K562 (cell line): ENCODE measurements at regions not wholly inside any gene's neighbourhood (a gene's known extent, or its start where the extent isn't known, plus 50 kb on each side); places are given as distances from the start of the nearest gene placed in this dataset.

Experiments
- ATAC-seq: fragments of 200-7000 bp; cut with Tn5 transposase; 3 replicates; pipeline ENCODE4 v1.9.1; 2020; ENCODE audit warnings: moderate library complexity
- BruUV-seq: library from RNA; stranded (reverse); fragments of 400-500 nt; replicated peaks from 2 replicates; lab custom pipeline; 2021; lab: Mats Ljungman, UMichigan
- CTCF ChIA-PET: fragments of 300-600 bp; formaldehyde crosslinking; extraction: SDS; loops from one replicate; lab custom pipeline; 2021; ENCODE audit warnings: low intra/inter-chr PET ratio; lab: Yijun Ruan, JAX
- POLR2A ChIA-PET: fragments of 300-600, 350-650 bp; sonication (Branson Sonifier 250); formaldehyde crosslinking; extraction: SDS; loops from one replicate; lab custom pipeline; 2021; ENCODE audit warnings: antibody characterized with exemption, inconsistent platforms; lab: Yijun Ruan, JAX
- DNase-seq, 4 experiments: peaks; one replicate each; pipeline versions ENCODE4 v3.0.0 to v3.0.0-alpha.2; 2011 to 2018; ENCODE audit warnings: low spot score in 3 of 4, mixed read lengths in 3 of 4; ENCODE audit errors: extremely low read depth in 1 of 4
- FAIRE-seq: peaks from 2 replicates; lab custom pipeline; 2011; peaks lifted over from hg19 to GRCh38; lab: Jason Lieb, UNC
- H2AFZ ChIP-seq: 2 replicates; pipeline ENCODE4 v1.6.0; 2011; ENCODE audit warnings: low read depth, low read length, control low read depth, inconsistent platforms
- H3K27ac ChIP-seq: fragments of 200-600 bp; 3 replicates; pipeline ENCODE4 v1.8.0; 2011; ENCODE audit warnings: low read depth, mild to moderate bottlenecking, control low read depth, inconsistent platforms, low read length, moderate library complexity, mixed read lengths; ENCODE audit errors: extremely low read depth
- H3K27me3 ChIP-seq, 2 experiments: fragments of 300-600 bp in 1 of 2; 2 replicates in 1 of 2; 3 replicates in 1 of 2; pipeline versions ENCODE4 v1.6.0 to v1.8.0; 2011; ENCODE audit warnings: inconsistent platforms in 2 of 2, low read length in 2 of 2, mild to moderate bottlenecking in 1 of 2, mixed read lengths in 1 of 2, moderate library complexity in 1 of 2; ENCODE audit not compliant: control insufficient read depth in 2 of 2, insufficient read depth in 2 of 2
- H3K36me3 ChIP-seq: fragments of 300-600 bp; 3 replicates; pipeline ENCODE4 v1.8.0; 2011; ENCODE audit warnings: mild to moderate bottlenecking, low read length, inconsistent platforms; ENCODE audit not compliant: control insufficient read depth, insufficient read depth
- H3K4me1 ChIP-seq, 2 experiments: fragments of 200-600 bp in 1 of 2; replicated peaks in 1 of 2; 2 replicates in 1 of 2; 3 replicates in 1 of 2; pipeline versions ENCODE4 v1.5.1 to v1.8.0; 2011; ENCODE audit warnings: inconsistent platforms in 2 of 2, low read length in 2 of 2, mild to moderate bottlenecking in 1 of 2, mixed read lengths in 1 of 2, moderate library complexity in 1 of 2; ENCODE audit not compliant: control insufficient read depth in 2 of 2, insufficient read depth in 2 of 2
- H3K4me2 ChIP-seq: 2 replicates; pipeline ENCODE4 v1.6.1; 2011; ENCODE audit warnings: low read length, control low read depth, inconsistent platforms, mixed read lengths; ENCODE audit not compliant: insufficient read depth
- H3K4me3 ChIP-seq: fragments of 200-600 bp; sonication (generic), shearing (Covaris generic); 2 replicates; pipeline ENCODE4 v1.5.1; 2016; ENCODE audit warnings: control low read depth, inconsistent platforms
- H3K79me2 ChIP-seq: fragments of 200-600 bp; 3 replicates; pipeline ENCODE4 v1.8.0; 2011; ENCODE audit warnings: low read length, inconsistent platforms; ENCODE audit not compliant: control insufficient read depth, insufficient read depth
- H3K9ac ChIP-seq, 2 experiments: 2 replicates each; pipeline versions ENCODE4 v1.6.0 to v1.6.1; 2011; ENCODE audit warnings: low read depth in 2 of 2, low read length in 2 of 2, control low read depth in 1 of 2, inconsistent platforms in 1 of 2, mild to moderate bottlenecking in 1 of 2, mixed read lengths in 1 of 2; ENCODE audit not compliant: insufficient read depth in 1 of 2
- H3K9me1 ChIP-seq: one replicate; pipeline ENCODE4 v1.6.0; 2011; ENCODE audit warnings: inconsistent platforms, mild to moderate bottlenecking, low read length, moderate library complexity; ENCODE audit not compliant: control insufficient read depth, insufficient read depth
- H3K9me3 ChIP-seq: replicated peaks from 2 replicates; pipeline ENCODE4 v1.5.1; 2011; ENCODE audit warnings: low read depth, low read length, inconsistent platforms; ENCODE audit not compliant: control insufficient read depth, insufficient read depth
- H4K20me1 ChIP-seq: replicated peaks from 2 replicates; pipeline ENCODE4 v1.6.1; 2011; ENCODE audit warnings: low read length, inconsistent platforms, mixed read lengths; ENCODE audit not compliant: control insufficient read depth, insufficient read depth
- GABPA ChIP-seq: fragments of 200-800 bp; sonication (Bioruptor generic); conservative IDR thresholded peaks from 2 replicates; pipeline ENCODE4 v1.6.1; 2016; ENCODE audit warnings: low read depth, missing genetic modification characterization, missing compliant biosample characterization
- HNRNPUL1 ChIP-seq: fragments of 200-400 bp; formaldehyde crosslinking; IDR thresholded peaks from 2 replicates; pipeline ENCODE4 v1.6.1; 2017; ENCODE audit warnings: low read length
- NEUROD1 ChIP-seq: fragments of 150-350 bp; IDR thresholded peaks from 2 replicates; pipeline ENCODE4 v1.6.1; 2014; ENCODE audit warnings: borderline replicate concordance, low read length, low read depth; ENCODE audit not compliant: partially characterized antibody
- NKRF ChIP-seq: fragments of 450-650 bp; IDR thresholded peaks from 2 replicates; pipeline ENCODE4 v1.6.1; 2016; ENCODE audit warnings: borderline replicate concordance
- TARDBP ChIP-seq: fragments of 450-650 bp; IDR thresholded peaks from 2 replicates; pipeline ENCODE4 v1.6.1; 2016
- ZBED1 ChIP-seq: IDR thresholded peaks from 2 replicates; pipeline ENCODE4 v1.6.1; 2014
- ZBTB40 ChIP-seq, 2 experiments: fragments of 450-650 bp in 1 of 2; sonication (generic) in 1 of 2; formaldehyde crosslinking in 1 of 2; IDR thresholded peaks; 2 replicates each; pipeline versions ENCODE4 v1.7.1 to v1.9.0; 2016 to 2022; ENCODE audit warnings: inconsistent platforms in 1 of 2, mild to moderate bottlenecking in 1 of 2, missing genetic modification reagents in 1 of 2
- whole genome bisulfite sequencing: fragments of 100-300 bp; shearing (Covaris generic); methylation state at CpG from one replicate; pipeline ENCODE4 v1.1.6; 2016; ENCODE audit warnings: low coverage, mixed read lengths; ENCODE audit not compliant: insufficient coverage; ENCODE audit errors: missing lambda C conversion rate; 5-methylcytosine and 5-hydroxymethylcytosine counted together
- in situ Hi-C: fragments of 300-500 bp; cut with MboI; formaldehyde crosslinking; loops from 4 replicates; pipeline ENCODE4 v1.15.0; 2018; ENCODE audit warnings: inconsistent platforms, mixed read lengths
- intact Hi-C: fragments of 100-400 bp; cut with micrococcal nuclease; formaldehyde crosslinking; loops from 2 replicates; pipeline ENCODE4 v1.14.2; 2022

- TF ChIP-seq NKRF (no peak), TARDBP (no peak), NEUROD1 (no peak), GABPA (tag) (no peak), HNRNPUL1 (no peak)
These were observed 831.8 kb upstream of the SEL1L start (continued) for GRCh38 chr14:82365471-82365870.

GRCh38 chr14:82366803-82367202 lies 833.1 kb upstream of the SEL1L start:
- H3K79me2 ChIP-seq = no peaks in the 10 kb centered on the region
- TF ChIP-seq ZBED1 = no peak
- TF ChIP-seq ZBTB40 (IDR thresholded peaks at IDR 0.05) = no peak
- TF ChIP-seq ZBTB40 (CRISPR knock-in tag; IDR thresholded peaks at IDR 0.05) = no peak

More at GRCh38 chr14:82366803-82367202, 833.1 kb upstream of the SEL1L start:
- POLR2A ChIA-PET = no interaction called here
- Histone ChIP-seq H3K27ac (no peak overlapping the region), H3K36me3 (no peaks in the 10 kb centered on the region), H3K4me3 (no peak overlapping the region), H2AFZ (no peak overlapping the region), H3K4me1 (no peaks in the 10 kb centered on the region), H4K20me1 (no peaks in the 10 kb centered on the region), H3K27me3 (no peaks in the 10 kb centered on the region), H3K9me3 (no peaks in the 10 kb centered on the region), H3K9ac (no peak overlapping the region), H3K4me2 (no peak overlapping the region), H3K9me1 (no peaks in the 10 kb centered on the region)
- no peak for FAIRE-seq
- no peak for DNase-seq
- intact Hi-C loops (no loop called here), in situ Hi-C loops (no loop called here)
- ATAC-seq = no peak
- WGBS = 3% methylated on average over 2 of the region's 2 CpGs
- BruUV-seq = no TSS peak
- CTCF ChIA-PET = no interaction called here
